H9 (cell line): ENCODE measurements at regions not wholly inside any gene's neighbourhood (a gene's known extent, or its start where the extent isn't known, plus 50 kb on each side); places are given as distances from the start of the nearest gene placed in this dataset.

Experiments
- DNase-seq: peaks from one replicate; pipeline ENCODE4 v3.0.0-alpha.2; 2017
- H2AFZ ChIP-seq: one replicate; pipeline ENCODE4 v1.6.1; 2013; ENCODE audit warnings: mild to moderate bottlenecking, low read length, control low read depth, moderate library complexity
- H2AK5ac ChIP-seq: 2 replicates; pipeline ENCODE4 v1.6.1; 2013; ENCODE audit warnings: low read length, control low read depth, mixed read lengths; ENCODE audit not compliant: insufficient read length
- H2BK120ac ChIP-seq: one replicate; pipeline ENCODE4 v1.6.1; 2013; ENCODE audit warnings: low read depth, mild to moderate bottlenecking, low read length, control low read depth, inconsistent platforms; ENCODE audit not compliant: poor library complexity, severe bottlenecking
- H2BK12ac ChIP-seq: 2 replicates; pipeline ENCODE4 v1.6.1; 2013; ENCODE audit warnings: low read length, control low read depth, mixed read lengths, low read depth; ENCODE audit not compliant: insufficient read length
- H2BK15ac ChIP-seq: 2 replicates; pipeline ENCODE4 v1.6.1; 2013; ENCODE audit warnings: low read depth, low read length, control low read depth
- H2BK20ac ChIP-seq: one replicate; pipeline ENCODE4 v1.6.1; 2013; ENCODE audit warnings: low read depth, mild to moderate bottlenecking, low read length, control low read depth, inconsistent platforms; ENCODE audit not compliant: poor library complexity, severe bottlenecking
- H2BK5ac ChIP-seq: 2 replicates; pipeline ENCODE4 v1.6.1; 2013; ENCODE audit warnings: low read length, control low read depth, mixed read lengths; ENCODE audit not compliant: insufficient read length
- H3K14ac ChIP-seq: 2 replicates; pipeline ENCODE4 v1.6.1; 2013; ENCODE audit warnings: low read length, control low read depth; ENCODE audit not compliant: insufficient read depth
- H3K18ac ChIP-seq: 2 replicates; pipeline ENCODE4 v1.6.1; 2013; ENCODE audit warnings: low read depth, mild to moderate bottlenecking, mixed read lengths, low read length, control low read depth; ENCODE audit not compliant: insufficient read length
- H3K23ac ChIP-seq: 2 replicates; pipeline ENCODE4 v1.6.1; 2013; ENCODE audit warnings: low read length, control low read depth, mixed read lengths, low read depth; ENCODE audit not compliant: insufficient read length
- H3K23me2 ChIP-seq: 2 replicates; pipeline ENCODE4 v1.6.1; 2013; ENCODE audit warnings: low read depth, mild to moderate bottlenecking, mixed read lengths, low read length, control low read depth; ENCODE audit not compliant: insufficient read length, poor library complexity, severe bottlenecking
- H3K27ac ChIP-seq: 2 replicates; pipeline ENCODE4 v1.5.1; 2013; ENCODE audit warnings: low read length, control low read depth, mixed read lengths, low read depth; ENCODE audit not compliant: insufficient read length
- H3K27me3 ChIP-seq: 2 replicates; pipeline ENCODE4 v1.6.1; 2013; ENCODE audit warnings: low read length, control low read depth, inconsistent platforms; ENCODE audit not compliant: insufficient read depth
- H3K4ac ChIP-seq: 2 replicates; pipeline ENCODE4 v1.6.1; 2013; ENCODE audit warnings: low read depth, mild to moderate bottlenecking, control low read depth, inconsistent platforms, low read length, moderate library complexity
- H3K4me1 ChIP-seq: 2 replicates; pipeline ENCODE4 v1.6.1; 2013; ENCODE audit warnings: low read length, control low read depth, inconsistent platforms; ENCODE audit not compliant: insufficient read depth
- H3K4me2 ChIP-seq: 2 replicates; pipeline ENCODE4 v1.6.1; 2013; ENCODE audit warnings: low read length, control low read depth, mixed read lengths; ENCODE audit not compliant: insufficient read length, insufficient read depth
- H3K56ac ChIP-seq: 2 replicates; pipeline ENCODE4 v1.6.1; 2013; ENCODE audit warnings: low read depth, mild to moderate bottlenecking, mixed read lengths, low read length, control low read depth; ENCODE audit not compliant: insufficient read length
- H3K79me1 ChIP-seq: 2 replicates; pipeline ENCODE4 v1.6.1; 2013; ENCODE audit warnings: low read depth, mild to moderate bottlenecking, moderate library complexity, low read length, control low read depth, inconsistent platforms; ENCODE audit not compliant: insufficient read depth, poor library complexity, severe bottlenecking
- H3K79me2 ChIP-seq: 2 replicates; pipeline ENCODE4 v1.6.1; 2013; ENCODE audit warnings: low read length, control low read depth, inconsistent platforms; ENCODE audit not compliant: insufficient read depth
- H3K9ac ChIP-seq: 2 replicates; pipeline ENCODE4 v1.6.1; 2013; ENCODE audit warnings: low read length, control low read depth, mixed read lengths; ENCODE audit not compliant: insufficient read length; ENCODE audit errors: extremely low read depth
- H3K9me3 ChIP-seq: one replicate; pipeline ENCODE4 v1.6.1; 2013; ENCODE audit warnings: low read depth, low read length, inconsistent platforms; ENCODE audit not compliant: control insufficient read depth
- H3T11ph ChIP-seq: one replicate; pipeline ENCODE4 v1.6.1; 2013; ENCODE audit warnings: mild to moderate bottlenecking, low read length, control low read depth, inconsistent platforms
- H4K20me1 ChIP-seq: one replicate; pipeline ENCODE4 v1.6.1; 2013; ENCODE audit not compliant: control insufficient read depth, insufficient read length, insufficient read depth
- H4K5ac ChIP-seq: 2 replicates; pipeline ENCODE4 v1.6.1; 2013; ENCODE audit warnings: low read depth, mild to moderate bottlenecking, mixed read lengths, low read length, control low read depth; ENCODE audit not compliant: insufficient read length
- H4K8ac ChIP-seq: replicated peaks from 2 replicates; pipeline ENCODE4 v1.6.1; 2013; ENCODE audit warnings: low read length, control low read depth, mixed read lengths, low read depth; ENCODE audit not compliant: insufficient read length
- H4K91ac ChIP-seq: 2 replicates; pipeline ENCODE4 v1.6.1; 2013; ENCODE audit warnings: low read depth, mild to moderate bottlenecking, moderate library complexity, mixed read lengths, low read length, control low read depth; ENCODE audit not compliant: insufficient read length
- H3K27ac Mint-ChIP-seq, 3 experiments: 2 replicates in 2 of 3; 3 replicates in 1 of 3; pipeline ENCODE4 v1.8.0; 2020 to 2021; ENCODE audit warnings: mixed read lengths in 3 of 3, mild to moderate bottlenecking in 1 of 3, moderate library complexity in 1 of 3
- H3K27me3 Mint-ChIP-seq: 2 replicates; pipeline ENCODE4 v1.8.0; 2021; ENCODE audit warnings: low read depth, mild to moderate bottlenecking, moderate library complexity, mixed read lengths
- H3K36me3 Mint-ChIP-seq, 3 experiments: 2 replicates in 2 of 3; 3 replicates in 1 of 3; pipeline ENCODE4 v1.8.0; 2020 to 2021; ENCODE audit warnings: low read depth in 3 of 3, mixed read lengths in 3 of 3; ENCODE audit not compliant: insufficient read depth in 1 of 3
- H3K4me1 Mint-ChIP-seq, 2 experiments: 2 replicates each; pipeline ENCODE4 v1.8.0; 2020; ENCODE audit warnings: mixed read lengths in 2 of 2
- H3K4me3 Mint-ChIP-seq, 2 experiments: 2 replicates in 1 of 2; 3 replicates in 1 of 2; pipeline ENCODE4 v1.8.0; 2020 to 2021; ENCODE audit warnings: mild to moderate bottlenecking in 2 of 2, mixed read lengths in 2 of 2, moderate library complexity in 1 of 2
- H3K9me3 Mint-ChIP-seq, 2 experiments: 2 replicates in 1 of 2; 3 replicates in 1 of 2; pipeline ENCODE4 v1.8.0; 2020; ENCODE audit warnings: mild to moderate bottlenecking in 2 of 2, mixed read lengths in 2 of 2, moderate library complexity in 1 of 2
- CTCF ChIP-seq: fragments of 200-600 bp; sonication (generic); conservative IDR thresholded peaks from 3 replicates; pipeline ENCODE4 v1.8.0; 2021; ENCODE audit warnings: antibody characterized with exemption, mild to moderate bottlenecking
- WGBS: extraction: QIAGEN DNeasy Blood & Tissue Kit; methylation state at CpG from one replicate; pipeline ENCODE4 v1.1.7; 2013; ENCODE audit warnings: missing lambda C conversion rate, low lambda C conversion rate, mixed read lengths; ENCODE audit not compliant: insufficient read length; ENCODE audit errors: extremely low coverage; 5-methylcytosine and 5-hydroxymethylcytosine counted together

- Histone ChIP-seq H3K9ac (no peak overlapping the region), H2BK5ac (no peak overlapping the region), H3K23ac (no peak overlapping the region), H3K23me2 (no peaks in the 10 kb centered on the region), H2BK120ac (no peak overlapping the region), H4K91ac (no peak overlapping the region), H3K4me1 (no peaks in the 10 kb centered on the region), H2AFZ (no peak overlapping the region), H3K79me1 (no peaks in the 10 kb centered on the region), H3K9me3 (no peaks in the 10 kb centered on the region), H3K27ac (no peak overlapping the region), H3K79me2 (no peaks in the 10 kb centered on the region), H2BK12ac (no peak overlapping the region), H3K18ac (no peak overlapping the region), H2AK5ac (no peak overlapping the region), H3K4ac (no peak overlapping the region), H2BK20ac (no peak overlapping the region), H2BK15ac (no peak overlapping the region), H3K14ac (no peak overlapping the region), H3T11ph (no peak overlapping the region), H3K4me2 (no peak overlapping the region), H4K5ac (no peak overlapping the region), H4K20me1 (no peaks in the 10 kb centered on the region), H4K8ac (no peak overlapping the region), H3K56ac (no peak overlapping the region), H3K27me3 (no peaks in the 10 kb centered on the region)
- Mint-ChIP-seq H3K9me3 (no peaks in the 10 kb centered on the region; a peak in 2 of 5 replicates), H3K27me3 (no peaks in the 10 kb centered on the region), H3K4me3 (no peak overlapping the region), H3K36me3 (no peaks in the 10 kb centered on the region; a peak in 1 of 7 replicates), H3K27ac (no peak overlapping the region), H3K4me1 (peaks cover 6 to 7% of the 10 kb centered on the region in 2 experiments)
- no peak for TF ChIP-seq CTCF
- DNase-seq: no peak
- WGBS: no CpG with 5 or more reads among the region's 3 CpGs
These were observed 477.1 kb upstream of the NEGR1 start for GRCh38 chr1:72759486-72759885.
